ENCODE measurements at regions not wholly inside any gene's neighbourhood (a gene's known extent, or its start where the extent isn't known, plus 50 kb on each side); places are given as distances from the start of the nearest gene placed in this dataset.

DNA sequence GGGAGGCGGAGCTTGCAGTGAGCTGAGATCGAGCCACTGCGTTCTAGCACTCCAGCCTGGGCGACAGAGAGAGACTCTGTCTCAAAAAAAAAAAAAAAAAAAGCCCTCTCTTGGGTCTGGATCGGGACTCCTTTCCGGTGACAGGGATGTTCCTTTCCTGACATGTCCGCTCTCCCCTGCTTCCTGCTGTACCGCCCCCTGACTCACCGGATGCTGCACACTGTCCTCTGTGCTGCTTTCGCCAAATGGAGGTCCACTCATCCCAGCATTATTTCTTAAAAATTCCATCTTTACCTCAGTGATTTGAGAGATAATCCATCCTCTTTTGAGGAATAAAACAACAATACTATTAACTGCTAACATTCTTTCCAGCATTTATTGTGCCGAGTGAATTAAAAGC is 113.8 kb upstream of the EEPD1 start:
- TF ChIP-seq EZH2 (IDR thresholded peaks at IDR 0.05; ENCODE audit: borderline replicate concordance, low read depth, low read length, severe bottlenecking) (no peak), POLR2A (IDR thresholded peaks at IDR 0.05; ENCODE audit: low read depth, low read length) (no peak), POLR2AphosphoS5 (IDR thresholded peaks at IDR 0.05; ENCODE audit: insufficient read depth, low read depth, low read length) (no peak), MYC (IDR thresholded peaks at IDR 0.05; ENCODE audit: low read depth, low read length) (no peak)
- TF ChIP-seq, protein P1, sequence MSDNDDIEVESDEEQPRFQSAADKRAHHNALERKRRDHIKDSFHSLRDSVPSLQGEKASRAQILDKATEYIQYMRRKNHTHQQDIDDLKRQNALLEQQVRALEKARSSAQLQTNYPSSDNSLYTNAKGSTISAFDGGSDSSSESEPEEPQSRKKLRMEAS (IDR thresholded peaks at IDR 0.05; ENCODE audit: insufficient read depth, insufficient read length): no peak
- TF ChIP-seq, protein P2, sequence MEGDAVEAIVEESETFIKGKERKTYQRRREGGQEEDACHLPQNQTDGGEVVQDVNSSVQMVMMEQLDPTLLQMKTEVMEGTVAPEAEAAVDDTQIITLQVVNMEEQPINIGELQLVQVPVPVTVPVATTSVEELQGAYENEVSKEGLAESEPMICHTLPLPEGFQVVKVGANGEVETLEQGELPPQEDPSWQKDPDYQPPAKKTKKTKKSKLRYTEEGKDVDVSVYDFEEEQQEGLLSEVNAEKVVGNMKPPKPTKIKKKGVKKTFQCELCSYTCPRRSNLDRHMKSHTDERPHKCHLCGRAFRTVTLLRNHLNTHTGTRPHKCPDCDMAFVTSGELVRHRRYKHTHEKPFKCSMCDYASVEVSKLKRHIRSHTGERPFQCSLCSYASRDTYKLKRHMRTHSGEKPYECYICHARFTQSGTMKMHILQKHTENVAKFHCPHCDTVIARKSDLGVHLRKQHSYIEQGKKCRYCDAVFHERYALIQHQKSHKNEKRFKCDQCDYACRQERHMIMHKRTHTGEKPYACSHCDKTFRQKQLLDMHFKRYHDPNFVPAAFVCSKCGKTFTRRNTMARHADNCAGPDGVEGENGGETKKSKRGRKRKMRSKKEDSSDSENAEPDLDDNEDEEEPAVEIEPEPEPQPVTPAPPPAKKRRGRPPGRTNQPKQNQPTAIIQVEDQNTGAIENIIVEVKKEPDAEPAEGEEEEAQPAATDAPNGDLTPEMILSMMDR (IDR thresholded peaks at IDR 0.05; ENCODE audit: extremely low read depth in 1 of 2, insufficient read depth in 1 of 2, low read depth in 1 of 2, low read length in 2 of 2): no peak

Measured in endothelial cell of umbilical vein (primary cell).